WERI-Rb-1 (cell line): ENCODE measurements at regions not wholly inside any gene's neighbourhood (a gene's known extent, or its start where the extent isn't known, plus 50 kb on each side); places are given as distances from the start of the nearest gene placed in this dataset.

Source experiments
- DNase-seq: peaks from one replicate; pipeline ENCODE4 v3.0.0-alpha.2; 2020
- H3K27ac ChIP-seq: fragments of 250-450 bp; sonication (Bioruptor Pico); 2 replicates; pipeline ENCODE4 v1.5.1; 2020; ENCODE audit warnings: mild to moderate bottlenecking, moderate library complexity
- H3K27me3 ChIP-seq: fragments of 250-450 bp; sonication (Bioruptor Pico); 2 replicates; pipeline ENCODE4 v1.5.1; 2021; ENCODE audit warnings: mild to moderate bottlenecking, low read depth, moderate library complexity; ENCODE audit not compliant: insufficient read depth, severe bottlenecking
- H3K36me3 ChIP-seq: fragments of 250-450 bp; sonication (Bioruptor Pico); 2 replicates; pipeline ENCODE4 v1.5.1; 2020; ENCODE audit warnings: mild to moderate bottlenecking, moderate library complexity
- H3K4me3 ChIP-seq: 2 replicates; pipeline ENCODE4 v1.5.1; 2011; ENCODE audit warnings: low read depth, mild to moderate bottlenecking, control low read depth, low read length
- H3K9me3 ChIP-seq: fragments of 250-450 bp; sonication (Bioruptor Pico); 2 replicates; pipeline ENCODE4 v1.5.1; 2021; ENCODE audit warnings: mild to moderate bottlenecking, moderate library complexity; ENCODE audit not compliant: severe bottlenecking
- CTCF ChIP-seq: IDR thresholded peaks from 2 replicates; pipeline ENCODE4 v1.5.1; 2011; ENCODE audit warnings: low read depth, mild to moderate bottlenecking, control low read depth, inconsistent platforms, low read length

GRCh38 chr15:68512052-68512451, 66.7 kb upstream of the CORO2B start:
- TF ChIP-seq CTCF = no peak
- no peaks in the 10 kb centered on the region for H3K9me3 ChIP-seq
- H3K27ac ChIP-seq = no peak overlapping the region
- DNase-seq = no peak
- H3K27me3 ChIP-seq = no peaks in the 10 kb centered on the region
- no peaks in the 10 kb centered on the region for H3K36me3 ChIP-seq
- no peak overlapping the region for H3K4me3 ChIP-seq

GRCh38 chr15:68512598-68512997, 66.2 kb upstream of the CORO2B start:
- Histone ChIP-seq H3K4me3 (no peak overlapping the region), H3K9me3 (no peaks in the 10 kb centered on the region), H3K27me3 (no peaks in the 10 kb centered on the region), H3K27ac (no peak overlapping the region), H3K36me3 (no peaks in the 10 kb centered on the region)
- DNase-seq = no peak
- no peak for TF ChIP-seq CTCF

- no peak overlapping the region for H3K4me3 ChIP-seq
- no peak for DNase-seq
- no peaks in the 10 kb centered on the region for H3K9me3 ChIP-seq
- no peaks in the 10 kb centered on the region for H3K36me3 ChIP-seq
- no peak for TF ChIP-seq CTCF
- no peak overlapping the region for H3K27ac ChIP-seq
- H3K27me3 ChIP-seq = no peaks in the 10 kb centered on the region
Observed at GRCh38 chr15:68515371-68516095, 63.3 kb upstream of the CORO2B start.

- no peak for DNase-seq
- H3K4me3 ChIP-seq = no peak overlapping the region
Observed at GRCh38 chr15:68517285-68517761, 61.5 kb upstream of the CORO2B start.

DNA sequence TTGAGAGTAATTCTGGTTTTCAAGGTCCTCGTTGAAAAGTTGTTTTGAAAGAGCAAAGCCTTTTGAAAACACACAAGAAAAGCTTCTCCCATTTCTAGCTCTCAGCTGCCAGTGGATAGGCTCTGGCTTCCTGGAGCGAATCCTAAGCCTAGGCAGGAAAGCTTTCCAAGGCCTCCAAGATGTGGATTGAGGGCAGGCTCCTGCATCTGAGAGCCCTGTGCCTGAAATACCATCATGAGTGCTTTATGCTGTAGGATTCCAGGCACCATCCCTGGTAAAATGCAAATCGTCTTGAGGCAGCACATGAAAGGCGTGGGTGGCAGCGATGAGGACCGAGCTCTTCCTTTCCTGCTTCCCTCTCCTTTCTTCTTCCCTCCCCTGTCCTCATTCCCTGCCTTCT, 60.7 kb upstream of the CORO2B start:
- no peak overlapping the region for H3K27ac ChIP-seq
- H3K4me3 ChIP-seq = no peak overlapping the region
- H3K9me3 ChIP-seq = no peaks in the 10 kb centered on the region
- TF ChIP-seq CTCF = no peak
- no peaks in the 10 kb centered on the region for H3K36me3 ChIP-seq
- no peaks in the 10 kb centered on the region for H3K27me3 ChIP-seq
- no peak for DNase-seq

More at GRCh38 chr15:68517285-68517761, 61.5 kb upstream of the CORO2B start:
- Histone ChIP-seq H3K9me3 (no peaks in the 10 kb centered on the region), H3K27me3 (no peaks in the 10 kb centered on the region), H3K27ac (no peak overlapping the region), H3K36me3 (no peaks in the 10 kb centered on the region)
- TF ChIP-seq CTCF = no peak
